PFSK-1 (cell line): ENCODE measurements at regions not wholly inside any gene's neighbourhood (a gene's known extent, or its start where the extent isn't known, plus 50 kb on each side); places are given as distances from the start of the nearest gene placed in this dataset.

ENCODE experiments used
- POLR2AphosphoS5 ChIP-seq: IDR thresholded peaks from 2 replicates; pipeline ENCODE4 v1.6.1; 2012; ENCODE audit warnings: low read depth, mild to moderate bottlenecking, control low read depth, low read length, moderate library complexity
- REST ChIP-seq, 2 experiments: IDR thresholded peaks; 2 replicates each; pipeline versions ENCODE4 v1.6.1 to v1.8.0; 2011 to 2012; ENCODE audit warnings: low read depth in 2 of 2, low read length in 2 of 2, control low read depth in 1 of 2, inconsistent platforms in 1 of 2, mild to moderate bottlenecking in 1 of 2, moderate library complexity in 1 of 2; ENCODE audit not compliant: insufficient read depth in 1 of 2
- TAF1 ChIP-seq: IDR thresholded peaks from 2 replicates; pipeline ENCODE4 v1.6.1; 2012; ENCODE audit warnings: low read length, control low read depth, borderline replicate concordance; ENCODE audit not compliant: insufficient read depth

- no peak for TF ChIP-seq POLR2AphosphoS5
- no peak for TF ChIP-seq REST (IDR thresholded peaks at IDR 0.05; ENCODE audit: insufficient read depth in 1 of 2, low read depth in 2 of 2, low read length in 2 of 2)
- TF ChIP-seq TAF1, result no peak
These were observed 536.5 kb downstream of the RPS29 start for GRCh38 chr14:49049711-49050110.
